ENCODE measurements at regions not wholly inside any gene's neighbourhood (a gene's known extent, or its start where the extent isn't known, plus 50 kb on each side); places are given as distances from the start of the nearest gene placed in this dataset.

- TF ChIP-seq CTCF (conservative IDR thresholded peaks at IDR 0.05) (no peak), ZFX (IDR thresholded peaks at IDR 0.05) (no peak)
These were observed 68.9 kb downstream of the FSCB start for GRCh38 chr14:44438221-44438620.
